Adrenal gland (tissue), 9 donors: ENCODE measurements at regions not wholly inside any gene's neighbourhood (a gene's known extent, or its start where the extent isn't known, plus 50 kb on each side); places are given as distances from the start of the nearest gene placed in this dataset.

Source experiments
- DNase-seq, 7 donors: peaks; one replicate each; pipeline ENCODE4 v3.0.0-alpha.2; 2019 to 2020
- H3K27ac ChIP-seq, 5 donors: fragments of 200-600 bp; sonication (generic) in 4 of 5; 1 replicate in 3 of 5; 2 replicates in 2 of 5; pipeline versions ENCODE4 v1.5.1 to v1.8.0; 2016 to 2020; ENCODE audit warnings: mild to moderate bottlenecking in 1 of 5
- H3K27me3 ChIP-seq: fragments of 200-600 bp; 2 replicates; pipeline ENCODE4 v1.8.0; 2021
- H3K36me3 ChIP-seq, 2 donors: fragments of 200-600 bp; replicated peaks in 1 of 2; 1 replicate in 1 of 2; 2 replicates in 1 of 2; pipeline versions ENCODE4 v1.5.1 to v1.8.0; 2018 to 2022
- H3K4me1 ChIP-seq, 2 donors: fragments of 200-600 bp; replicated peaks in 1 of 2; 1 replicate in 1 of 2; 2 replicates in 1 of 2; pipeline versions ENCODE4 v1.5.1 to v1.8.0; 2018 to 2021
- H3K4me3 ChIP-seq, 4 donors: fragments of 200-600 bp; sonication (generic) in 3 of 4; one replicate each; pipeline ENCODE4 v1.5.1; 2016 to 2018
- H3K9me3 ChIP-seq, 3 donors: fragments of 200-600 bp; sonication (generic) in 1 of 3; replicated peaks in 1 of 3; 1 replicate in 2 of 3; 2 replicates in 1 of 3; pipeline versions ENCODE4 v1.5.1 to v1.8.0; 2016 to 2021
- CTCF ChIP-seq, 6 experiments: fragments of 450-650 bp in 4 of 6; fragments of 200-600 bp in 2 of 6; sonication (generic) in 1 of 6; IDR thresholded peaks; 1 replicate in 5 of 6; 2 replicates in 1 of 6; pipeline versions ENCODE4 v1.5.1 to v1.8.0; 2016 to 2021; ENCODE audit warnings: antibody characterized with exemption in 6 of 6, mild to moderate bottlenecking in 2 of 6, moderate library complexity in 1 of 6
- POLR2A ChIP-seq, 2 donors: fragments of 450-650 bp; IDR thresholded peaks; one replicate each; pipeline ENCODE4 v1.6.1; 2017; ENCODE audit warnings: antibody characterized with exemption in 2 of 2, mild to moderate bottlenecking in 2 of 2, moderate library complexity in 1 of 2
- WGBS, 4 donors: extraction: QIAGEN DNeasy Blood & Tissue Kit in 2 of 4; methylation state at CpG; one replicate each; pipeline versions ENCODE4 v1.1.5 to v1.1.7; 2013 to 2017; 5-methylcytosine and 5-hydroxymethylcytosine counted together
- intact Hi-C, 2 donors: fragments of 100-400 bp; cut with DNase I; formaldehyde crosslinking; loops; one replicate each; pipeline versions ENCODE4 v1.14.1 to v1.15.0; 2022 to 2023
- donor health status: healthy with polysubstance abuse.
- donor health status: Bipolar disorder and iron deficiency.
- donor health status: DM: yes; HTN: yes; CAD: no.
- donor health status: DM: no; HTN: no; CAD: no.
- donor health status: DM: no; HTN: no; CAD: no.

GRCh38 chr4:66229885-66230284 is 559.6 kb upstream of the EPHA5 start:
- WGBS, 4 donors = 58 to 74% (median 68%) methylated on average over 2 of the region's 2 CpGs

GRCh38 chr4:66225539-66225938 is 555.2 kb upstream of the EPHA5 start:
- Histone ChIP-seq H3K36me3 (no peaks in the 10 kb centered on the region), H3K9me3 (no peaks in the 10 kb centered on the region), H3K4me3 (no peak overlapping the region), H3K4me1 (no peaks in the 10 kb centered on the region), H3K27me3 (no peaks in the 10 kb centered on the region), H3K27ac (no peak overlapping the region)
- intact Hi-C loops = no loop called here
- WGBS, 4 donors = 82 to 88% (median 83%) methylated on average over 1 of the region's 1 CpG
- DNase-seq = no peak
- TF ChIP-seq CTCF (IDR thresholded peaks at IDR 0.05) = no peak
- TF ChIP-seq POLR2A (IDR thresholded peaks at IDR 0.05) = no peak

More at GRCh38 chr4:66229885-66230284, 559.6 kb upstream of the EPHA5 start:
- no peaks in the 10 kb centered on the region for H3K36me3 ChIP-seq
- H3K9me3 ChIP-seq = no peaks in the 10 kb centered on the region
- intact Hi-C loops = no loop called here
- no peak for DNase-seq
- no peak overlapping the region for H3K4me3 ChIP-seq
- H3K27ac ChIP-seq = no peak overlapping the region
- no peak for TF ChIP-seq POLR2A (IDR thresholded peaks at IDR 0.05)
- TF ChIP-seq CTCF (IDR thresholded peaks at IDR 0.05) = no peak
- H3K4me1 ChIP-seq = no peaks in the 10 kb centered on the region
- no peaks in the 10 kb centered on the region for H3K27me3 ChIP-seq

- no peaks in the 10 kb centered on the region for H3K36me3 ChIP-seq
- intact Hi-C loops = no loop called here
- no peaks in the 10 kb centered on the region for H3K27me3 ChIP-seq
- H3K4me3 ChIP-seq = no peak overlapping the region
- no peaks in the 10 kb centered on the region for H3K9me3 ChIP-seq
- TF ChIP-seq POLR2A (IDR thresholded peaks at IDR 0.05) (no peak), CTCF (IDR thresholded peaks at IDR 0.05) (no peak)
- H3K27ac ChIP-seq = no peak overlapping the region
- no peaks in the 10 kb centered on the region for H3K4me1 ChIP-seq
- DNase-seq = no peak
- WGBS, 4 donors = 53 to 65% (median 59%) methylated on average over 9 of the region's 9 CpGs
Observed at GRCh38 chr4:66223068-66223703, 552.9 kb upstream of the EPHA5 start.

GRCh38 chr4:66219401-66219800 is 549.1 kb upstream of the EPHA5 start:
- Histone ChIP-seq H3K27ac (no peak overlapping the region), H3K9me3 (no peaks in the 10 kb centered on the region), H3K36me3 (no peaks in the 10 kb centered on the region), H3K27me3 (no peaks in the 10 kb centered on the region), H3K4me1 (no peaks in the 10 kb centered on the region), H3K4me3 (no peak overlapping the region)
- no peak for DNase-seq
- TF ChIP-seq POLR2A (IDR thresholded peaks at IDR 0.05) (no peak), CTCF (IDR thresholded peaks at IDR 0.05) (no peak)
- WGBS, 4 donors = 41 to 62% (median 59%) methylated on average over 2 of the region's 2 CpGs
- intact Hi-C loops = no loop called here
